WERI-Rb-1 (cell line): ENCODE measurements at regions not wholly inside any gene's neighbourhood (a gene's known extent, or its start where the extent isn't known, plus 50 kb on each side); places are given as distances from the start of the nearest gene placed in this dataset.
"Not testable (repeated sequence)": the region's sequence is repeated elsewhere in the genome, so short reads cannot be mapped to it uniquely, and the experiment has no call there.

Experiments used
- DNase-seq: peaks from one replicate; pipeline ENCODE4 v3.0.0-alpha.2; 2020
- H3K27ac ChIP-seq: fragments of 250-450 bp; sonication (Bioruptor Pico); 2 replicates; pipeline ENCODE4 v1.5.1; 2020; ENCODE audit warnings: mild to moderate bottlenecking, moderate library complexity
- H3K27me3 ChIP-seq: fragments of 250-450 bp; sonication (Bioruptor Pico); 2 replicates; pipeline ENCODE4 v1.5.1; 2021; ENCODE audit warnings: mild to moderate bottlenecking, low read depth, moderate library complexity; ENCODE audit not compliant: insufficient read depth, severe bottlenecking
- H3K36me3 ChIP-seq: fragments of 250-450 bp; sonication (Bioruptor Pico); 2 replicates; pipeline ENCODE4 v1.5.1; 2020; ENCODE audit warnings: mild to moderate bottlenecking, moderate library complexity
- H3K4me3 ChIP-seq: 2 replicates; pipeline ENCODE4 v1.5.1; 2011; ENCODE audit warnings: low read depth, mild to moderate bottlenecking, control low read depth, low read length
- H3K9me3 ChIP-seq: fragments of 250-450 bp; sonication (Bioruptor Pico); 2 replicates; pipeline ENCODE4 v1.5.1; 2021; ENCODE audit warnings: mild to moderate bottlenecking, moderate library complexity; ENCODE audit not compliant: severe bottlenecking
- TF ChIP-seq, protein P1 (sequence below): IDR thresholded peaks from 2 replicates; pipeline ENCODE4 v1.5.1; 2011; ENCODE audit warnings: low read depth, mild to moderate bottlenecking, control low read depth, inconsistent platforms, low read length

DNA sequence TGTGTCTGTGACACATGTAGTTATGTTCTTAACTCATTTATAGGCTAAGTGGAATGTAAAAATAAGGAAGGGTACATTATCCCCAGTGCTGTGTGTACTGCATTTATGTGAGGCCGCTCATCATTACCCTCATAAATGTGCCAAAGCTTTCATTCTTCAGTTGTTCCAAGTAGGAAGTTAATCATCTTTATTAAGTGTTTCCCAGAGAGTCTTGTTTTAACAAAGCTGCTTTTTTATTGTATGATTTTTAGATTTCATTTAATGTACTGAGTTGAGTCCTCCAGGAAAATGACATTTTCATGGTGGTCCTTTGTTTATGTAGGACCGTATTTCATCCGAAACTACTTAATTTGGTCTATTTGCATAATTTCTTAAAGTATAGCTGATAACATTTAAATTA lies 379.8 kb downstream of the DLEU7 start:
- H3K9me3 ChIP-seq: no peaks in the 10 kb centered on the region
- H3K36me3 ChIP-seq: no peaks in the 10 kb centered on the region
- no peaks in the 10 kb centered on the region for H3K27me3 ChIP-seq
- TF ChIP-seq, protein P1, sequence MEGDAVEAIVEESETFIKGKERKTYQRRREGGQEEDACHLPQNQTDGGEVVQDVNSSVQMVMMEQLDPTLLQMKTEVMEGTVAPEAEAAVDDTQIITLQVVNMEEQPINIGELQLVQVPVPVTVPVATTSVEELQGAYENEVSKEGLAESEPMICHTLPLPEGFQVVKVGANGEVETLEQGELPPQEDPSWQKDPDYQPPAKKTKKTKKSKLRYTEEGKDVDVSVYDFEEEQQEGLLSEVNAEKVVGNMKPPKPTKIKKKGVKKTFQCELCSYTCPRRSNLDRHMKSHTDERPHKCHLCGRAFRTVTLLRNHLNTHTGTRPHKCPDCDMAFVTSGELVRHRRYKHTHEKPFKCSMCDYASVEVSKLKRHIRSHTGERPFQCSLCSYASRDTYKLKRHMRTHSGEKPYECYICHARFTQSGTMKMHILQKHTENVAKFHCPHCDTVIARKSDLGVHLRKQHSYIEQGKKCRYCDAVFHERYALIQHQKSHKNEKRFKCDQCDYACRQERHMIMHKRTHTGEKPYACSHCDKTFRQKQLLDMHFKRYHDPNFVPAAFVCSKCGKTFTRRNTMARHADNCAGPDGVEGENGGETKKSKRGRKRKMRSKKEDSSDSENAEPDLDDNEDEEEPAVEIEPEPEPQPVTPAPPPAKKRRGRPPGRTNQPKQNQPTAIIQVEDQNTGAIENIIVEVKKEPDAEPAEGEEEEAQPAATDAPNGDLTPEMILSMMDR: no peak
- no peak overlapping the region for H3K27ac ChIP-seq
- H3K4me3 ChIP-seq: no peak overlapping the region
- DNase-seq: no peak

DNA sequence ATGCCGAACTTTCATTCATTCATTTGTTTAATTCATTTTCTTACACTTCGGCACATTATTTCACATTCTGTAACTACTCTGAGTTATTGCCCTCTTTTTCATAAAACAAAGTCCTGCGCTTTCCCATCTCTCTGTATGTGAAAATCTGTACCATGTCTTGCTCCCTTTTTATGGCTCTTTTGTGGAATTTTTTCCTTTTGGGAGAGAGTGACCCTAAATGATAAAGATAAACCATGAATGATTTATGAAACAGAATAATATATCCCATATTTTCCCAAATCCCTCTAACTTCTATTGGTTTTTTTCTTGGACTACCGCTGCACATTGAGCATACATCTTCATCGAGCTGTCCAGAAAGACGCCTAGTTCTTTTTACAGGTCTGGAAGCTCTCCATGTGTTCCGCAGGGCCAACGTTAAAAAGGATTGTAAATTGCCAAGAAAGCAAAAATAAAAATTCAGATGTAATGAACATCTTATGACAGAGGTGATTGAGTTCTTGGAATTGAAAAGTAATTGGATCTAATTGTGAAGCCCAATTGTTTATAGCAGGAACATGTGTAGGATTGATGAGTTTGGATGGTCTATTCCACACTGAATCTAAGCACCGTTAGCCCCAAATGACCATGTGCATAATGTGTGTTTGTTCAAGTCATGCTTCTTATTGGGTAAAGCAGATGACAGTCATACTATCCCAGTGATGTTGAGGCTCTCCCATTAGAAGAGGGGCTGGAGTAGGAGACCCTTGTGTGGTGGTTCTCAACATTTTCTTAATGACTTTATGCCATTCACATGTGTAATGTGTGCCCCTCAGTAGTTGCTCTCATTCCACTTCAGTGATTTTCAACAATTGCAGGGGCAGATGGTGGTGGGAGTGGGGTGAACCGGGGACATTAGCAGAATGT lies 378.9 kb downstream of the DLEU7 start:
- Histone ChIP-seq H3K4me3 (no peak overlapping the region), H3K27me3 (no peaks in the 10 kb centered on the region), H3K9me3 (no peaks in the 10 kb centered on the region), H3K36me3 (no peaks in the 10 kb centered on the region), H3K27ac (no peak overlapping the region)
- DNase-seq: no peak
- TF ChIP-seq, protein P1: no peak

DNA sequence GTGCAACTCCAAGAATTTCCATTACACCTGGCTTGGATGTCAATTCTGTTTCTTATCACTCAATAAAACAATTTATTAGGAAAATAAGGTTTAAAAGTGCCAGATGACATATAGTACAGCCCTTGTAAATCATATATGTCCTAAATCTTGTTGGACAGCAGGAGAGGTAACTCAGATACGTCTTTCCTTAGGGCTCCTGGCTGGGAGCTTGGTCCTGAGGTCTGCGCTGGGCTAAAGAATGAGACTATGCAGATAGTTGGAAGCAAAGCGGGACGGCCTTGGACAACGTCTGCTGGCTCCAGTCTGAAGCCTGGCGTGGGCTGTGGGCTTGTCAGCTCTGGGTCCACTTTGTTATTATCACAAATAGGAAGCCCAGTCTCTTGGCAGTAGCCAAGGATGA lies 377.0 kb downstream of the DLEU7 start:
- H3K27me3 ChIP-seq: no peaks in the 10 kb centered on the region
- H3K4me3 ChIP-seq: no peak overlapping the region
- no peaks in the 10 kb centered on the region for H3K36me3 ChIP-seq
- TF ChIP-seq, protein P1: no peak
- H3K9me3 ChIP-seq: no peaks in the 10 kb centered on the region
- no peak for DNase-seq
- no peak overlapping the region for H3K27ac ChIP-seq

DNA sequence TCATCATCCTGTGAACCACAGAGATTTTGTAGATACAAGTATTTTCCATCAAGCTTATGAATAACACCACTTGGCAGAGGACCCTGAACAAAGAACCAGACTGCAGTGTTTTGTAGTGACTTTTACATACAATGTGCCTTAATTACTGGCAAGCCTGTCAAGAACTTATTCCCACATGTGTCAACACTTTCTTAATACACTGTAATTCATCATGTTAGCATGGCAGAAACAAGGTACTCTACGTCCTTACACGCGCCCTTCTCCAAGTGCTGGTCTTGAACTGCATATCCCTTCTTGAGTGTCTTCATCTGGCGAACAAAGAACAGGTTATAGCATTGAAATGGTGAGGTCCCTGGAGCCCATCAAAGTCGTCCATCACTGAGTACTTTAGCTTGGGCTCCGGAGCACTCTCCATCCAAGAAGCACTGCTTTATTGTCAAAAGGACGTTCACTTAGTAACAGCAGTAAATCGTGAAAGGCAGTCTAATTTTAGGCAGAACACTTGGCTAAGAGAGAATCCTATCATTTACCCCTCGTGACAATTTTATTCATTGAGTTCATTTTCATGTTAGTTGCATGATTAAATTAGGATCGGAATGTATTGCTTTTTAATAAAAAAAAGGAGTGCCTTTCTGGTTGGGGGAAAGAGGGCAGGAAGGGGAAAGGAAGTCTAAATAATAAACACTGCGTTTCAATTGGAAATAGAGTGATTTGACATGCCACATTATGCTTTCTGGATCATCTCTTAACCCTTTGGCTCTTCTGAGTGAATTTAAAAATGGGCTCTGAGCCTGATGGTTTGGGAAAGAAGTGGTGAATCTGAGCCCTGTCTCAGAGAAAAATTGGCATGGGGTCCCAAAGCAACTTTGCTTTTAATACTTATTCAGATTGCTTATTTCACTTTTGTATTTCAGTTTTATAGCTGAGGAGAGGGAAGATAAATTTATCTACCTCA lies 376.1 kb downstream of the DLEU7 start:
- Histone ChIP-seq H3K27me3 (no peaks in the 10 kb centered on the region), H3K36me3 (no peaks in the 10 kb centered on the region), H3K27ac (no peak overlapping the region), H3K9me3 (no peaks in the 10 kb centered on the region), H3K4me3 (no peak overlapping the region)
- DNase-seq: no peak
- TF ChIP-seq, protein P1: no peak

DNA sequence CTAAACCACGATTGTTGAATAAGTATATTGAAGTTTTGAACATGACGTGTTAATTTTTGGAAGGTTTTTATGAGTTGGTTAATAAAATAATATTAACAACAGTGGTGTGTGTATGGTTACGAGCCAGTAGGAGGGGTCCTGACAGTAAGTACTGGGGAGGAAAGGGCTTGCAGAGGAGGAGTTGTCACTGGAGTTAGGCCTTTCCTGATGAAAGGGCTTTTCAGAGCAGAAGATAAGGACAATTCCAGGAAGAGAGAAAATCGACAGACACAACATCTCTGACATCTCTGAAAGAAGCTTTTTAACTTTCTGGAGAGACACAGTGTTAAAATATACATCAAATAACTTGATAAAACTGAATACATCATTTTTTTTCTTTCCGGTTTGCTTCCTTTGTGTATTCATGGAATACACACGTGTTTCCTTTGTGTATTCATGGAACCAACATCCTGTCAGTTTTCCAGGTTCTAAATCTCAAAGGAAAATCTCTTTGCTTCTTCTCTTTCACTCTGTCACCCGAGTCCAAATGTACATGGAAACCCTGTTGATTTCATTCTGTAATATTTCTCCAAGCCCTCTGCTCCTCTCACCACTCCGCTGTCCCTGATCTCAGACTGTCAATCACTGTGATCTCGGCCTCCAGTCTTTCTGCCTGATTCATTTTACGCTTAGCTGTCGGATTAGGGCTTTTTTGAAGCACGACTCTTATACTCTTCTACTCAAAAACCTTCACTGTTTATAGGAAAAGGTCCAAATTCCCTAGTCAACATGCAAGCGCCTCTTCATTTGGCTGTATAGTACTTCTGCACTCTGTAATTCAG lies 374.4 kb downstream of the DLEU7 start:
- no peaks in the 10 kb centered on the region for H3K27me3 ChIP-seq
- DNase-seq: no peak
- no peaks in the 10 kb centered on the region for H3K36me3 ChIP-seq
- TF ChIP-seq, protein P1: no peak
- no peak overlapping the region for H3K27ac ChIP-seq
- no peaks in the 10 kb centered on the region for H3K9me3 ChIP-seq
- H3K4me3 ChIP-seq: no peak overlapping the region

DNA sequence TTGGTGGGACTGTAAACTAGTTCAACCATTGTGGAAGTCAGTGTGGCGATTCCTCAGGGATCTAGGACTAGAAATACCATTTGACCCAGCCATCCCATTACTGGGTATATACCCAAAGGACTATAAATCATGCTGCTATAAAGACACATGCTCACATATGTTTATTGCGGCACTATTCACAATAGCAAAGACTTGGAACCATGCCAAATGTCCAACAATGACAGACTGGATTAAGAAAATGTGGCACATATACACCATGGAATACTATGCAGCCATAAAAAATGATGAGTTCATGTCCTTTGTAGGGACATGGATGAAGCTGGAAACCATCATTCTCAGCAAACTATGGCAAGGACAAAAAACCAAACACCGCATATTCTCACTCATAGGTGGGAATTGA lies 370.4 kb downstream of the DLEU7 start:
- H3K27ac ChIP-seq, H3K36me3 ChIP-seq, DNase-seq, H3K4me3 ChIP-seq, H3K9me3 ChIP-seq, H3K27me3 ChIP-seq: not testable (repeated sequence)
